PC-9 (cell line): ENCODE measurements at regions not wholly inside any gene's neighbourhood (a gene's known extent, or its start where the extent isn't known, plus 50 kb on each side); places are given as distances from the start of the nearest gene placed in this dataset.

Experiments
- BruUV-seq: library from RNA; stranded (reverse); fragments of 400-500 nt; replicated peaks from 2 replicates; lab custom pipeline; 2021; lab: Mats Ljungman, UMichigan
- CTCF ChIA-PET: fragments of 300-600 bp; sonication (Branson Sonifier 250); formaldehyde crosslinking; loops from one replicate; lab custom pipeline; 2022; ENCODE audit warnings: antibody characterized with exemption; lab: Charles Lee
- POLR2A ChIA-PET: fragments of 300-600 bp; sonication (Branson Sonifier 250); formaldehyde crosslinking; loops from one replicate; lab custom pipeline; 2022; ENCODE audit warnings: antibody characterized with exemption; ENCODE audit not compliant: unreplicated experiment; lab: Charles Lee
- DNase-seq, 2 experiments: peaks; one replicate each; pipeline versions ENCODE4 v3.0.0 to v3.0.0-alpha.2; 2015 to 2022; ENCODE audit warnings: mixed read lengths in 1 of 2
- H2AFZ ChIP-seq: fragments of 200-600 bp; sonication (generic); 2 replicates; pipeline ENCODE4 v1.8.1; 2017; ENCODE audit warnings: antibody characterized with exemption
- H3F3A ChIP-seq: fragments of 200-600 bp; sonication (generic); 2 replicates; pipeline ENCODE4 v1.8.1; 2017; ENCODE audit warnings: antibody characterized with exemption, mild to moderate bottlenecking, low read depth; ENCODE audit not compliant: insufficient read depth
- H3K27ac ChIP-seq: fragments of 200-600 bp; sonication (generic); 2 replicates; pipeline ENCODE4 v1.6.1; 2016; ENCODE audit warnings: mixed run types
- H3K27me3 ChIP-seq: fragments of 200-600 bp; sonication (generic); 2 replicates; pipeline ENCODE4 v1.6.1; 2016; ENCODE audit warnings: low read depth, mixed run types; ENCODE audit not compliant: insufficient read depth
- H3K36me3 ChIP-seq: fragments of 200-600 bp; sonication (generic); 2 replicates; pipeline ENCODE4 v1.6.1; 2016; ENCODE audit warnings: low read depth, mixed run types
- H3K4me1 ChIP-seq: fragments of 200-600 bp; sonication (generic); replicated peaks from 2 replicates; pipeline ENCODE4 v1.6.1; 2016; ENCODE audit warnings: mixed run types; ENCODE audit not compliant: insufficient read depth
- H3K4me2 ChIP-seq: fragments of 200-600 bp; sonication (generic); 2 replicates; pipeline ENCODE4 v1.6.1; 2017; ENCODE audit warnings: mixed run types
- H3K4me3 ChIP-seq: fragments of 200-600 bp; sonication (generic); 2 replicates; pipeline ENCODE4 v1.6.1; 2016; ENCODE audit warnings: mixed run types
- H3K79me2 ChIP-seq: fragments of 200-600 bp; sonication (generic); 2 replicates; pipeline ENCODE4 v1.6.1; 2017; ENCODE audit warnings: low read depth, mixed run types
- H3K9me2 ChIP-seq: fragments of 200-600 bp; sonication (generic); 2 replicates; pipeline ENCODE4 v1.8.1; 2017; ENCODE audit warnings: mild to moderate bottlenecking; ENCODE audit not compliant: insufficient read depth
- H3K9me3 ChIP-seq: fragments of 200-600 bp; sonication (generic); 2 replicates; pipeline ENCODE4 v1.8.1; 2016; ENCODE audit warnings: low read depth; ENCODE audit not compliant: insufficient read depth
- H4K20me1 ChIP-seq: fragments of 200-600 bp; sonication (generic); 2 replicates; pipeline ENCODE4 v1.8.1; 2017; ENCODE audit not compliant: insufficient read depth
- CTCF ChIP-seq: fragments of 200-600 bp; sonication (generic); conservative IDR thresholded peaks from 2 replicates; pipeline ENCODE4 v1.6.1; 2017; ENCODE audit warnings: mixed run types, antibody characterized with exemption, mild to moderate bottlenecking, moderate library complexity
- EZH2 ChIP-seq: fragments of 200-600 bp; sonication (generic); IDR thresholded peaks from 2 replicates; pipeline ENCODE4 v1.8.0; 2017; ENCODE audit warnings: antibody characterized with exemption, low read depth
- intact Hi-C: fragments of 100-400 bp; cut with micrococcal nuclease; formaldehyde crosslinking; loops from one replicate; pipeline ENCODE4 v1.10.0; 2022; ENCODE audit not compliant: unreplicated experiment

GRCh38 chr5:174177531-174177930 lies 132.0 kb downstream of the NSG2 start:
- no peaks in the 10 kb centered on the region for H3F3A ChIP-seq
- H3K4me2 ChIP-seq = no peak overlapping the region
- H3K9me2 ChIP-seq = no peaks in the 10 kb centered on the region
- ChIA-PET CTCF (no interaction called here), POLR2A (no interaction called here)
- intact Hi-C loops = no loop called here
- no peaks in the 10 kb centered on the region for H3K36me3 ChIP-seq
- no TSS peak for BruUV-seq
- H3K4me3 ChIP-seq = no peak overlapping the region
- no peaks in the 10 kb centered on the region for H3K79me2 ChIP-seq
- no peaks in the 10 kb centered on the region for H3K9me3 ChIP-seq
- H3K27me3 ChIP-seq = peaks cover 93% of the 10 kb centered on the region
- no peak for TF ChIP-seq EZH2
- no peak for TF ChIP-seq CTCF
- no peaks in the 10 kb centered on the region for H4K20me1 ChIP-seq
- H3K4me1 ChIP-seq = no peaks in the 10 kb centered on the region
- H2AFZ ChIP-seq = no peak overlapping the region
- H3K27ac ChIP-seq = no peak overlapping the region
- DNase-seq = no peak

GRCh38 chr5:174177976-174178605 lies 132.6 kb downstream of the NSG2 start:
- intact Hi-C loops = no loop called here
- Histone ChIP-seq H3K4me1 (no peaks in the 10 kb centered on the region), H2AFZ (no peak overlapping the region), H3K9me2 (no peaks in the 10 kb centered on the region), H3F3A (no peaks in the 10 kb centered on the region), H3K36me3 (no peaks in the 10 kb centered on the region), H3K27me3 (peaks cover 93% of the 10 kb centered on the region), H3K79me2 (no peaks in the 10 kb centered on the region), H3K27ac (no peak overlapping the region), H3K4me3 (no peak overlapping the region), H3K4me2 (no peak overlapping the region), H4K20me1 (no peaks in the 10 kb centered on the region), H3K9me3 (no peaks in the 10 kb centered on the region)
- ChIA-PET POLR2A (no interaction called here), CTCF (no interaction called here)
- no peak for TF ChIP-seq CTCF
- no peak for TF ChIP-seq EZH2
- no TSS peak for BruUV-seq
- no peak for DNase-seq

GRCh38 chr5:174180639-174181038 lies 135.1 kb downstream of the NSG2 start:
- Histone ChIP-seq H3K27me3 (peaks cover 89% of the 10 kb centered on the region), H3K4me2 (no peak overlapping the region), H3K79me2 (no peaks in the 10 kb centered on the region), H3K36me3 (no peaks in the 10 kb centered on the region), H3K9me2 (no peaks in the 10 kb centered on the region), H3K4me1 (no peaks in the 10 kb centered on the region), H2AFZ (no peak overlapping the region), H3F3A (no peaks in the 10 kb centered on the region), H3K27ac (no peak overlapping the region), H3K4me3 (no peak overlapping the region), H4K20me1 (0 out of 2 replicates have a peak, but pooled peaks cover 4% of the 10 kb centered on the region), H3K9me3 (no peaks in the 10 kb centered on the region)
- no peak for TF ChIP-seq EZH2
- no TSS peak for BruUV-seq
- ChIA-PET CTCF (no interaction called here), POLR2A (no interaction called here)
- no peak for DNase-seq
- intact Hi-C loops = no loop called here

GRCh38 chr5:174182111-174182510 lies 136.6 kb downstream of the NSG2 start:
- intact Hi-C loops = no loop called here
- POLR2A ChIA-PET = no interaction called here
- H3K27me3 ChIP-seq = peaks cover 90% of the 10 kb centered on the region

More at GRCh38 chr5:174182111-174182510, 136.6 kb downstream of the NSG2 start:
- H3K4me3 ChIP-seq = no peak overlapping the region
- H3K4me1 ChIP-seq = no peaks in the 10 kb centered on the region
- no peaks in the 10 kb centered on the region for H3K79me2 ChIP-seq
- DNase-seq = no peak
- no peaks in the 10 kb centered on the region for H3F3A ChIP-seq
- no peak overlapping the region for H2AFZ ChIP-seq
- no peaks in the 10 kb centered on the region for H3K9me2 ChIP-seq
- CTCF ChIA-PET = no interaction called here
- BruUV-seq = no TSS peak
- H3K36me3 ChIP-seq = no peaks in the 10 kb centered on the region
- H4K20me1 ChIP-seq = 0 out of 2 replicates have a peak, but pooled peaks cover 4% of the 10 kb centered on the region
- TF ChIP-seq CTCF (no peak), EZH2 (no peak)
- H3K9me3 ChIP-seq = no peaks in the 10 kb centered on the region
- no peak overlapping the region for H3K4me2 ChIP-seq
- no peak overlapping the region for H3K27ac ChIP-seq
